ENCODE measurements at regions not wholly inside any gene's neighbourhood (a gene's known extent, or its start where the extent isn't known, plus 50 kb on each side); places are given as distances from the start of the nearest gene placed in this dataset.

GRCh38 chr2:75408771-75409170, 152.0 kb downstream of the EVA1A start:
- TF ChIP-seq POLR2A (IDR thresholded peaks at IDR 0.05; ENCODE audit: low read depth, low read length): no peak
- TF ChIP-seq SPI1 (IDR thresholded peaks at IDR 0.05; ENCODE audit: low read depth, low read length): no peak
- no peak for TF ChIP-seq POLR2AphosphoS5 (IDR thresholded peaks at IDR 0.05; ENCODE audit: low read depth, low read length)
- no peak for TF ChIP-seq TAF1 (IDR thresholded peaks at IDR 0.05; ENCODE audit: low read depth, low read length)
